GM12878 (cell line): ENCODE measurements at regions not wholly inside any gene's neighbourhood (a gene's known extent, or its start where the extent isn't known, plus 50 kb on each side); places are given as distances from the start of the nearest gene placed in this dataset.

Experiments
- CTCF ChIP-seq, 3 experiments: IDR thresholded peaks in 2 of 3; conservative IDR thresholded peaks in 1 of 3; 2 replicates each; pipeline ENCODE4 v1.5.1; 2011; ENCODE audit warnings: low read depth in 3 of 3, low read length in 3 of 3, mild to moderate bottlenecking in 3 of 3, control low read depth in 2 of 3, moderate library complexity in 2 of 3, inconsistent platforms in 1 of 3, mixed read lengths in 1 of 3; ENCODE audit not compliant: control insufficient read depth in 2 of 3, insufficient read depth in 1 of 3; ENCODE audit errors: extremely low read depth in 1 of 3
- EGR1 ChIP-seq, 2 experiments: IDR thresholded peaks; 1 replicate in 1 of 2; 2 replicates in 1 of 2; pipeline ENCODE4 v1.6.1; 2011 to 2012; ENCODE audit warnings: low read depth in 2 of 2, low read length in 2 of 2, borderline replicate concordance in 1 of 2, mild to moderate bottlenecking in 1 of 2, moderate library complexity in 1 of 2
- EZH2 ChIP-seq: IDR thresholded peaks from 2 replicates; pipeline ENCODE4 v1.6.1; 2012; ENCODE audit warnings: low read depth, mild to moderate bottlenecking, control low read depth, inconsistent platforms, low read length, borderline replicate concordance; ENCODE audit not compliant: control insufficient read depth
- MTA2 ChIP-seq: fragments of 450-650 bp; IDR thresholded peaks from 2 replicates; pipeline ENCODE4 v1.6.1; 2016; ENCODE audit warnings: low read depth, mild to moderate bottlenecking, moderate library complexity
- NBN ChIP-seq: fragments of 450-650 bp; IDR thresholded peaks from 2 replicates; pipeline ENCODE4 v1.6.1; 2016
- NFXL1 ChIP-seq: fragments of 450-650 bp; IDR thresholded peaks from 2 replicates; pipeline ENCODE4 v1.6.1; 2017; ENCODE audit warnings: antibody characterized with exemption, mild to moderate bottlenecking, borderline replicate concordance
- NFYB ChIP-seq: IDR thresholded peaks from 2 replicates; pipeline ENCODE4 v1.6.1; 2011; ENCODE audit warnings: low read depth, mild to moderate bottlenecking, low read length, improper control_type of control experiment, moderate library complexity; ENCODE audit not compliant: insufficient read depth
- SREBF2 ChIP-seq: IDR thresholded peaks from 2 replicates; pipeline ENCODE4 v1.6.1; 2012; ENCODE audit warnings: mild to moderate bottlenecking, low read length
- USF2 ChIP-seq: IDR thresholded peaks from 2 replicates; pipeline ENCODE4 v1.6.1; 2011; ENCODE audit warnings: low read depth, low read length, improper control_type of control experiment, borderline replicate concordance
- ZNF217 ChIP-seq: fragments of 450-650 bp; IDR thresholded peaks from 2 replicates; pipeline ENCODE4 v1.6.1; 2017; ENCODE audit warnings: antibody characterized with exemption, mild to moderate bottlenecking
- ZNF24 ChIP-seq: fragments of 450-650 bp; IDR thresholded peaks from 2 replicates; pipeline ENCODE4 v1.6.1; 2017; ENCODE audit warnings: antibody characterized with exemption, mild to moderate bottlenecking

GRCh38 chr3:176757429-176757828 lies 439.9 kb downstream of the TBL1XR1 start:
- TF ChIP-seq CTCF (IDR thresholded peaks at IDR 0.05 in 2 of 3, conservative IDR thresholded peaks at IDR 0.05 in 1 of 3; ENCODE audit: control insufficient read depth in 2 of 3, extremely low read depth in 1 of 3, insufficient read depth in 1 of 3, low read depth in 3 of 3, low read length in 3 of 3) = no peak
- TF ChIP-seq EGR1 (IDR thresholded peaks at IDR 0.05; ENCODE audit: borderline replicate concordance in 1 of 2, low read depth in 2 of 2, low read length in 2 of 2) = no peak
- no peak for TF ChIP-seq MTA2
- no peak for TF ChIP-seq EZH2
- TF ChIP-seq NFXL1 = no peak
- TF ChIP-seq USF2 = no peak
- no peak for TF ChIP-seq SREBF2
- no peak for TF ChIP-seq NFYB
- TF ChIP-seq NBN = no peak
- no peak for TF ChIP-seq ZNF24
- TF ChIP-seq ZNF217 = no peak
